H1 (cell line): ENCODE measurements at regions not wholly inside any gene's neighbourhood (a gene's known extent, or its start where the extent isn't known, plus 50 kb on each side); places are given as distances from the start of the nearest gene placed in this dataset.

ENCODE experiments used
- CTCF ChIA-PET: fragments of 300-600 bp; sonication (Branson Sonifier 250); formaldehyde crosslinking; loops from one replicate; lab custom pipeline; 2021; ENCODE audit not compliant: partially characterized antibody; lab: Charles Lee
- POLR2A ChIA-PET: fragments of 300-600 bp; sonication (Branson Sonifier 250); formaldehyde crosslinking; loops from one replicate; lab custom pipeline; 2021; ENCODE audit warnings: inconsistent platforms; ENCODE audit not compliant: partially characterized antibody; lab: Charles Lee
- DNase-seq, 2 experiments: peaks; one replicate each; pipeline versions ENCODE4 v3.0.0 to v3.0.0-alpha.2; 2010 to 2022; ENCODE audit warnings: low spot score in 2 of 2, low read depth in 1 of 2, mixed read lengths in 1 of 2
- FAIRE-seq: peaks from 2 replicates; lab custom pipeline; 2011; peaks lifted over from hg19 to GRCh38; lab: Jason Lieb, UNC
- H2AFZ ChIP-seq: 2 replicates; pipeline ENCODE4 v1.8.1; 2012; ENCODE audit warnings: low read length, inconsistent platforms
- H2AK5ac ChIP-seq: 2 replicates; pipeline ENCODE4 v1.6.1; 2013; ENCODE audit warnings: low read depth, low read length
- H2BK120ac ChIP-seq: replicated peaks from 2 replicates; pipeline ENCODE3; 2013; ENCODE audit warnings: low read depth, low read length, inconsistent platforms
- H2BK12ac ChIP-seq: 2 replicates; pipeline ENCODE4 v1.6.1; 2013; ENCODE audit warnings: low read depth, low read length
- H2BK15ac ChIP-seq: 2 replicates; pipeline ENCODE4 v1.6.1; 2013; ENCODE audit warnings: low read length
- H2BK20ac ChIP-seq: 2 replicates; pipeline ENCODE4 v1.6.1; 2013; ENCODE audit warnings: low read length
- H2BK5ac ChIP-seq: 2 replicates; pipeline ENCODE4 v1.6.1; 2013; ENCODE audit warnings: low read depth, low read length
- H3K14ac ChIP-seq: 2 replicates; pipeline ENCODE4 v1.6.1; 2013; ENCODE audit warnings: inconsistent platforms; ENCODE audit not compliant: insufficient read length
- H3K18ac ChIP-seq: 2 replicates; pipeline ENCODE4 v1.6.1; 2013; ENCODE audit warnings: low read length; ENCODE audit errors: extremely low read depth
- H3K23ac ChIP-seq: 2 replicates; pipeline ENCODE4 v1.6.1; 2013; ENCODE audit warnings: inconsistent platforms; ENCODE audit not compliant: insufficient read length
- H3K23me2 ChIP-seq: 2 replicates; pipeline ENCODE4 v1.6.1; 2013; ENCODE audit warnings: low read depth, low read length
- H3K27ac ChIP-seq: 2 replicates; pipeline ENCODE4 v1.6.1; 2011; ENCODE audit warnings: low read depth, low read length, inconsistent platforms
- H3K27me3 ChIP-seq, 4 experiments: replicated peaks in 1 of 4; 1 replicate in 1 of 4; 2 replicates in 3 of 4; pipeline versions ENCODE4 v1.6.1 to v1.8.1; 2011 to 2013; ENCODE audit warnings: low read length in 3 of 4, mild to moderate bottlenecking in 3 of 4, inconsistent platforms in 2 of 4, mixed read lengths in 2 of 4, moderate library complexity in 1 of 4; ENCODE audit not compliant: control insufficient read depth in 3 of 4, insufficient read depth in 3 of 4; ENCODE audit errors: extremely low read depth in 1 of 4
- H3K36me3 ChIP-seq, 4 experiments: 2 replicates each; pipeline versions ENCODE4 v1.6.1 to v1.8.1; 2011 to 2013; ENCODE audit warnings: mild to moderate bottlenecking in 4 of 4, low read length in 3 of 4, moderate library complexity in 2 of 4, control low read depth in 1 of 4, inconsistent platforms in 1 of 4; ENCODE audit not compliant: insufficient read depth in 4 of 4, control insufficient read depth in 2 of 4
- H3K4ac ChIP-seq: replicated peaks from 2 replicates; pipeline ENCODE3; 2013; ENCODE audit warnings: low read length, low read depth, mixed read lengths, inconsistent platforms; ENCODE audit not compliant: insufficient read length
- H3K4me1 ChIP-seq, 4 experiments: replicated peaks in 1 of 4; 1 replicate in 1 of 4; 2 replicates in 3 of 4; pipeline versions ENCODE4 v1.6.1 to v1.8.1; 2011 to 2013; ENCODE audit warnings: low read length in 3 of 4, inconsistent platforms in 2 of 4, mixed read lengths in 1 of 4; ENCODE audit not compliant: insufficient read depth in 4 of 4, control insufficient read depth in 3 of 4
- H3K4me2 ChIP-seq, 2 experiments: 2 replicates each; pipeline versions ENCODE4 v1.6.1 to v1.8.1; 2011 to 2013; ENCODE audit warnings: low read depth in 2 of 2, low read length in 2 of 2, control low read depth in 1 of 2, inconsistent platforms in 1 of 2, mild to moderate bottlenecking in 1 of 2; ENCODE audit not compliant: insufficient read depth in 1 of 2
- H3K4me3 ChIP-seq, 4 experiments: fragments of 200-600, 300-600 bp in 1 of 4; sonication (generic), shearing (Covaris generic), sonication (Bioruptor Twin) in 1 of 4; 2 replicates each; pipeline versions ENCODE4 v1.5.1 to v1.8.1; 2011 to 2016; ENCODE audit warnings: low read length in 4 of 4, low read depth in 3 of 4, control low read depth in 2 of 4, inconsistent platforms in 2 of 4, mild to moderate bottlenecking in 2 of 4, mixed read lengths in 1 of 4, moderate library complexity in 1 of 4; ENCODE audit not compliant: insufficient read depth in 2 of 4; ENCODE audit errors: extremely low read depth in 1 of 4
- H3K56ac ChIP-seq: replicated peaks from 2 replicates; pipeline ENCODE3; 2013; ENCODE audit warnings: low read depth, mild to moderate bottlenecking, mixed read lengths, low read length, inconsistent platforms; ENCODE audit not compliant: insufficient read length
- H3K79me1 ChIP-seq: 2 replicates; pipeline ENCODE4 v1.6.1; 2013; ENCODE audit warnings: low read depth, low read length, control low read depth
- H3K79me2 ChIP-seq, 2 experiments: 2 replicates each; pipeline versions ENCODE4 v1.6.1 to v1.8.1; 2012 to 2013; ENCODE audit warnings: low read length in 2 of 2, mild to moderate bottlenecking in 2 of 2, inconsistent platforms in 1 of 2; ENCODE audit not compliant: insufficient read depth in 2 of 2, control insufficient read depth in 1 of 2
- H3K9ac ChIP-seq, 4 experiments: replicated peaks in 1 of 4; 1 replicate in 1 of 4; 2 replicates in 3 of 4; pipeline versions ENCODE4 v1.6.1 to v1.8.1; 2011 to 2013; ENCODE audit warnings: low read depth in 3 of 4, low read length in 3 of 4, control low read depth in 2 of 4, mild to moderate bottlenecking in 2 of 4, moderate library complexity in 2 of 4, inconsistent platforms in 1 of 4; ENCODE audit errors: extremely low read depth in 1 of 4
- H3K9me3 ChIP-seq, 2 experiments: 2 replicates each; pipeline versions ENCODE4 v1.6.1 to v1.8.1; 2012 to 2013; ENCODE audit warnings: mild to moderate bottlenecking in 2 of 2, moderate library complexity in 2 of 2, control low read depth in 1 of 2, inconsistent platforms in 1 of 2, low read depth in 1 of 2, low read length in 1 of 2, mixed read lengths in 1 of 2; ENCODE audit not compliant: insufficient read depth in 2 of 2
- H4K20me1 ChIP-seq, 2 experiments: replicated peaks in 1 of 2; 2 replicates each; pipeline versions ENCODE3 to v1.8.1; 2011 to 2013; ENCODE audit warnings: inconsistent platforms in 2 of 2, low read length in 2 of 2, mild to moderate bottlenecking in 1 of 2; ENCODE audit not compliant: insufficient read depth in 2 of 2, control insufficient read depth in 1 of 2
- H4K5ac ChIP-seq: 2 replicates; pipeline ENCODE4 v1.6.1; 2013; ENCODE audit warnings: low read length, low read depth, mixed read lengths, inconsistent platforms; ENCODE audit not compliant: insufficient read length
- H4K8ac ChIP-seq: 2 replicates; pipeline ENCODE4 v1.8.0; 2013; ENCODE audit warnings: mild to moderate bottlenecking, moderate library complexity, low read length, inconsistent platforms; ENCODE audit not compliant: insufficient read depth; ENCODE audit errors: extremely low read depth
- H4K91ac ChIP-seq: replicated peaks from 2 replicates; pipeline ENCODE3; 2013; ENCODE audit warnings: low read length, mixed read lengths, inconsistent platforms; ENCODE audit not compliant: insufficient read length
- CHD1 ChIP-seq: IDR thresholded peaks from 2 replicates; pipeline ENCODE4 v1.6.1; 2012; ENCODE audit warnings: low read depth, low read length, improper control_type of control experiment
- E2F6 ChIP-seq: IDR thresholded peaks from 2 replicates; pipeline ENCODE4 v1.6.1; 2012; ENCODE audit warnings: inconsistent platforms
- EP300 ChIP-seq, 2 experiments: IDR thresholded peaks; 1 replicate in 1 of 2; 2 replicates in 1 of 2; pipeline ENCODE4 v1.6.1; 2011 to 2012; ENCODE audit warnings: low read depth in 2 of 2, low read length in 2 of 2, mild to moderate bottlenecking in 2 of 2, borderline replicate concordance in 1 of 2, inconsistent platforms in 1 of 2, moderate library complexity in 1 of 2
- MAFK ChIP-seq: IDR thresholded peaks from 2 replicates; pipeline ENCODE4 v1.6.1; 2012; ENCODE audit warnings: low read depth, mild to moderate bottlenecking, improper control_type of control experiment, low read length
- NANOG ChIP-seq: IDR thresholded peaks from 2 replicates; pipeline ENCODE4 v1.6.1; 2011; ENCODE audit warnings: low read length, low read depth, mild to moderate bottlenecking, inconsistent platforms; ENCODE audit not compliant: insufficient read depth, poor library complexity, severe bottlenecking
- TCF12 ChIP-seq: IDR thresholded peaks from 2 replicates; pipeline ENCODE4 v1.6.1; 2011; ENCODE audit warnings: low read depth, mild to moderate bottlenecking, low read length
- WGBS, 2 experiments: shearing (Covaris generic) in 1 of 2; methylation state at CpG; one replicate each; pipeline versions ENCODE4 v1.1.6 to v1.1.7; 2013 to 2015; ENCODE audit warnings: low lambda C conversion rate in 2 of 2, mixed read lengths in 2 of 2, inconsistent platforms in 1 of 2, low coverage in 1 of 2, missing lambda C conversion rate in 1 of 2; ENCODE audit not compliant: insufficient replicate concordance in 2 of 2, insufficient coverage in 1 of 2, insufficient read length in 1 of 2; ENCODE audit errors: extremely low coverage in 1 of 2, missing lambda C conversion rate in 1 of 2; 5-methylcytosine and 5-hydroxymethylcytosine counted together
- TF ChIP-seq, protein P1 (sequence below): IDR thresholded peaks from 2 replicates; pipeline ENCODE4 v1.6.1; 2011; ENCODE audit warnings: low read depth, mild to moderate bottlenecking, low read length; ENCODE audit not compliant: insufficient read depth

DNA sequence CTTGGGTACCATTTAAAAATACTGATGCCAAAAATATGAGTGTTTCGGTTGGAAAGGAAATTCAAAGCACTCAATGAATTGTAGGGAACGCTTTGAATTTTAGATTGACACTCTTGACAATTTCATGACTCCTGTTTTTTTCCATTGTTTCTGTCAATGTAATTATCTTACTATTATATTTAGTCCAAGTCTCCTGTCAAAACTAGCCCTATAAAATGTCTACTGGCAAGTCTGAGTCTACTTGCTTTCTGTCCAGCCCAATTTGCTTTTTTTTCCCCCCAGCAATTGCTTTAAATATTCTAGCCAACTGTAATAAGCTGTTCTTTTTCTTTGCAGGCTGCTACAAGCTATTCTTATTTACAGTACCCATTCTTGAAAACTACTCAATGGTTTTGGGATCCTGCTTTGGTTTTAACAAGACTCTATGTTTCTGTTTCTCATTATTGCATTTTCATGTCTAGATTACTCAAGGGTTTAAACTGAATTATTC is 1103.9 kb upstream of the GJE1 start:
- Histone ChIP-seq H3K4me1 (no peaks in the 10 kb centered on the region), H3K79me2 (no peaks in the 10 kb centered on the region), H3K56ac (no peak overlapping the region), H3K4ac (no peak overlapping the region), H3K14ac (no peak overlapping the region), H3K79me1 (no peaks in the 10 kb centered on the region), H3K18ac (no peak overlapping the region), H2BK5ac (no peak overlapping the region), H3K4me2 (no peak overlapping the region), H3K36me3 (no peaks in the 10 kb centered on the region), H3K9me3 (no peaks in the 10 kb centered on the region), H3K9ac (no peak overlapping the region), H4K8ac (no peak overlapping the region), H4K91ac (no peak overlapping the region), H3K23me2 (no peaks in the 10 kb centered on the region), H3K23ac (no peak overlapping the region), H4K5ac (no peak overlapping the region), H2BK12ac (no peak overlapping the region), H3K4me3 (no peak overlapping the region), H2AK5ac (no peak overlapping the region), H3K27ac (no peak overlapping the region), H3K27me3 (no peaks in the 10 kb centered on the region), H2BK15ac (no peak overlapping the region), H2BK120ac (no peak overlapping the region), H4K20me1 (no peaks in the 10 kb centered on the region), H2AFZ (no peak overlapping the region), H2BK20ac (no peak overlapping the region)
- FAIRE-seq (no peak), DNase-seq (no peak)
- ChIA-PET CTCF (interaction anchor here (0.6 to 0.7 kb wide), 2 partner anchors 494 to 967 kb away, joined by 3 read pairs; no protein-coding TSS in a partner anchor), POLR2A (no interaction called here)
- 48% methylated on average over 2 of the region's 2 CpGs; no CpG with 5 or more reads in 1 of the 2 experiments for WGBS, 2 experiments
- TF ChIP-seq, protein P1, sequence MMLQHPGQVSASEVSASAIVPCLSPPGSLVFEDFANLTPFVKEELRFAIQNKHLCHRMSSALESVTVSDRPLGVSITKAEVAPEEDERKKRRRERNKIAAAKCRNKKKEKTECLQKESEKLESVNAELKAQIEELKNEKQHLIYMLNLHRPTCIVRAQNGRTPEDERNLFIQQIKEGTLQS: no peak
- TF ChIP-seq E2F6 (no peak), MAFK (no peak), NANOG (no peak), EP300 (IDR thresholded peaks at IDR 0.05; ENCODE audit: borderline replicate concordance in 1 of 2, low read depth in 2 of 2, low read length in 2 of 2) (no peak), TCF12 (no peak), CHD1 (no peak)
